Lower lobe of right lung (tissue), 2 donors: ENCODE measurements at regions not wholly inside any gene's neighbourhood (a gene's known extent, or its start where the extent isn't known, plus 50 kb on each side); places are given as distances from the start of the nearest gene placed in this dataset.
A peak's percentile ranks its signal among the peaks of the same experiment; 100 is the strongest.

Experiments used
- ATAC-seq, 2 donors: fragments of 200-7000 bp; cut with Tn5 transposase; one replicate each; pipeline ENCODE4 v1.9.1; 2020 to 2022; ENCODE audit warnings: mild to moderate bottlenecking in 2 of 2, moderate library complexity in 2 of 2
- DNase-seq: peaks from one replicate; pipeline ENCODE4 v3.0.0-alpha.2; 2020
- H3K27ac ChIP-seq: fragments of 200-600 bp; one replicate; pipeline ENCODE4 v1.8.0; 2022
- H3K27me3 ChIP-seq: fragments of 200-600 bp; one replicate; pipeline ENCODE4 v1.8.0; 2022; ENCODE audit warnings: low read depth
- H3K36me3 ChIP-seq: fragments of 200-600 bp; one replicate; pipeline ENCODE4 v1.8.0; 2022; ENCODE audit warnings: mild to moderate bottlenecking
- H3K4me1 ChIP-seq: fragments of 200-600 bp; one replicate; pipeline ENCODE4 v1.8.0; 2022
- H3K4me3 ChIP-seq: fragments of 200-600 bp; one replicate; pipeline ENCODE4 v1.8.0; 2022; ENCODE audit warnings: mild to moderate bottlenecking
- H3K9me3 ChIP-seq: fragments of 200-600 bp; one replicate; pipeline ENCODE4 v1.8.0; 2022
- intact Hi-C: fragments of 100-400 bp; cut with DNase I; formaldehyde crosslinking; loops from one replicate; pipeline ENCODE4 v1.11.0; 2022
- TF ChIP-seq, protein P1 (sequence below): fragments of 200-600 bp; IDR thresholded peaks from one replicate; pipeline ENCODE4 v1.8.0; 2022; ENCODE audit warnings: antibody characterized with exemption, mild to moderate bottlenecking
- donor health status: DM: no; HTN: yes; CAD: no; lungs with severe emphysema.

DNA sequence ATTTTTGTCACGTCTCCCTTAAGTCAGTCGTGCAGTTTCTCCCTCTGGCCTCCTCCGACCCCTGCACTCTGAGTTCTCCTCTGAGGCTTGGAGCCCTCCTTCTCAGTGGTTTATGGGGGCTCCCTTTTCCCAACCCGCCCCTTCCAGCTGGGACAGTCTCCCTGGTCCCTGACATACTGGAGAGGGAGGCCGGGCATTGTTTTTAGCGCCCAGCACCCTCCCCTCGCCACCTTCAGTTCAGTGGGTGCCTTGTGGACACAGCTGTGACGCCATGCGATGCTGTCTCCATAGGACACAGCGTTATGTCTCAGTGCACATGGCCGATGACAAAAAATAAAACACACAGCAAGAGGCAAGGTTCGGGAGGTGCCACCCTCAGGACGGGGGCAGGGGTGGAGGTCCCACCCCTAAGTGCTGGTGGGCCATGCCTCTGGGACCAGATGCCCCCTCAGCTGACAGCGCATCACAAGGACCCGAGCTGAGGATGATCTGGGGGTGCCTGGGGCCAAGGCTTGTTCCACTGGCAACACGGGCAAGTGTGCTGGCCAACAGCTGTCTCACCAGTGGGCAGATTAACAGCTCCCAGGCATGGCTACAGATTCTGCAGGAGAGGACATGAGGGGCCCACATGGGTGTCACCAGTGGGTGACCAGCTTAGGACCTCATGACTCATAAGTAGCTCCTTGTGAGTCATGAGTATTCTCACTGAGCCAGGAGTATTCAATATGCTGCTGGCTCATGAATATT, 81.6 kb downstream of the PLXNA1 start:
- Histone ChIP-seq H3K27ac (no peak overlapping the region), H3K4me1 (no peaks in the 10 kb centered on the region), H3K36me3 (no peaks in the 10 kb centered on the region), H3K4me3 (no peak overlapping the region), H3K27me3 (peaks cover 4% of the 10 kb centered on the region), H3K9me3 (no peaks in the 10 kb centered on the region)
- TF ChIP-seq, protein P1, sequence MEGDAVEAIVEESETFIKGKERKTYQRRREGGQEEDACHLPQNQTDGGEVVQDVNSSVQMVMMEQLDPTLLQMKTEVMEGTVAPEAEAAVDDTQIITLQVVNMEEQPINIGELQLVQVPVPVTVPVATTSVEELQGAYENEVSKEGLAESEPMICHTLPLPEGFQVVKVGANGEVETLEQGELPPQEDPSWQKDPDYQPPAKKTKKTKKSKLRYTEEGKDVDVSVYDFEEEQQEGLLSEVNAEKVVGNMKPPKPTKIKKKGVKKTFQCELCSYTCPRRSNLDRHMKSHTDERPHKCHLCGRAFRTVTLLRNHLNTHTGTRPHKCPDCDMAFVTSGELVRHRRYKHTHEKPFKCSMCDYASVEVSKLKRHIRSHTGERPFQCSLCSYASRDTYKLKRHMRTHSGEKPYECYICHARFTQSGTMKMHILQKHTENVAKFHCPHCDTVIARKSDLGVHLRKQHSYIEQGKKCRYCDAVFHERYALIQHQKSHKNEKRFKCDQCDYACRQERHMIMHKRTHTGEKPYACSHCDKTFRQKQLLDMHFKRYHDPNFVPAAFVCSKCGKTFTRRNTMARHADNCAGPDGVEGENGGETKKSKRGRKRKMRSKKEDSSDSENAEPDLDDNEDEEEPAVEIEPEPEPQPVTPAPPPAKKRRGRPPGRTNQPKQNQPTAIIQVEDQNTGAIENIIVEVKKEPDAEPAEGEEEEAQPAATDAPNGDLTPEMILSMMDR: no peak
- intact Hi-C loops: no loop called here
- peak; percentile 27 for DNase-seq
- peak; percentile 28 to 33 for ATAC-seq

DNA sequence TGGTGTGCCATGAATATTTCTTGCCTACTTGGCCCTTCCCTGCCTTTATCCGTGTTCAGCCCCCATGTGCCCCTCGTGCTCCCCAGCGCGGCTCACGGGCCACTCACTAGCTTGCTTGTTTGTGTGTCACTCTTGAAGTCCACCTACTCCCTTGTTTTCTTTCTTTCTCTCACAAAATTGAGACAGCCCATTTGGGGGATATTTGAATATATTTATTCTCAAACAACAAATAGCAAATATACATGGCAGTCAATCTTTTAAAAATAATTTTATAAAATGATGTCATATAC, 82.2 kb downstream of the PLXNA1 start:
- Histone ChIP-seq H3K27ac (no peak overlapping the region), H3K4me1 (no peaks in the 10 kb centered on the region), H3K36me3 (no peaks in the 10 kb centered on the region), H3K4me3 (no peak overlapping the region), H3K27me3 (peaks cover 4% of the 10 kb centered on the region), H3K9me3 (no peaks in the 10 kb centered on the region)
- no peak for ATAC-seq
- intact Hi-C loops: no loop called here
- no peak for DNase-seq
- TF ChIP-seq, protein P1: no peak

- Histone ChIP-seq H3K27ac (no peak overlapping the region), H3K9me3 (no peaks in the 10 kb centered on the region), H3K4me3 (no peak overlapping the region), H3K27me3 (peaks cover 4% of the 10 kb centered on the region), H3K36me3 (no peaks in the 10 kb centered on the region), H3K4me1 (no peaks in the 10 kb centered on the region)
- ATAC-seq: no peak
- TF ChIP-seq, protein P1: no peak
- intact Hi-C loops: no loop called here
- DNase-seq: peak; percentile 23
These were observed 82.8 kb downstream of the PLXNA1 start for GRCh38 chr3:127065561-127066290.

- no peak overlapping the region for H3K4me3 ChIP-seq
- no peaks in the 10 kb centered on the region for H3K36me3 ChIP-seq
- intact Hi-C loops: no loop called here
- DNase-seq: no peak
- peaks cover 3% of the 10 kb centered on the region for H3K27me3 ChIP-seq
- H3K9me3 ChIP-seq: no peaks in the 10 kb centered on the region
- H3K27ac ChIP-seq: no peak overlapping the region
- ATAC-seq: no peak
- no peaks in the 10 kb centered on the region for H3K4me1 ChIP-seq
- TF ChIP-seq, protein P1: no peak
These were observed 83.7 kb downstream of the PLXNA1 start for GRCh38 chr3:127066635-127067034.

GRCh38 chr3:127067116-127067910, 84.4 kb downstream of the PLXNA1 start:
- TF ChIP-seq, protein P1: no peak
- no peak for DNase-seq
- intact Hi-C loops: no loop called here

More at GRCh38 chr3:127067116-127067910, 84.4 kb downstream of the PLXNA1 start:
- Histone ChIP-seq H3K4me3 (no peak overlapping the region), H3K4me1 (no peaks in the 10 kb centered on the region), H3K27ac (no peak overlapping the region), H3K36me3 (no peaks in the 10 kb centered on the region), H3K27me3 (no peaks in the 10 kb centered on the region), H3K9me3 (no peaks in the 10 kb centered on the region)
- ATAC-seq: no peak
